GM20000 (cell line): ENCODE measurements at regions not wholly inside any gene's neighbourhood (a gene's known extent, or its start where the extent isn't known, plus 50 kb on each side); places are given as distances from the start of the nearest gene placed in this dataset.

Experiments
- DNase-seq: peaks from one replicate; pipeline ENCODE4 v3.0.0; 2012; ENCODE audit warnings: low spot score
- TF ChIP-seq, protein P1 (sequence below): IDR thresholded peaks from 2 replicates; pipeline ENCODE4 v1.5.1; 2012; ENCODE audit warnings: mild to moderate bottlenecking, control low read depth; ENCODE audit errors: extremely low read depth, missing control alignments

DNA sequence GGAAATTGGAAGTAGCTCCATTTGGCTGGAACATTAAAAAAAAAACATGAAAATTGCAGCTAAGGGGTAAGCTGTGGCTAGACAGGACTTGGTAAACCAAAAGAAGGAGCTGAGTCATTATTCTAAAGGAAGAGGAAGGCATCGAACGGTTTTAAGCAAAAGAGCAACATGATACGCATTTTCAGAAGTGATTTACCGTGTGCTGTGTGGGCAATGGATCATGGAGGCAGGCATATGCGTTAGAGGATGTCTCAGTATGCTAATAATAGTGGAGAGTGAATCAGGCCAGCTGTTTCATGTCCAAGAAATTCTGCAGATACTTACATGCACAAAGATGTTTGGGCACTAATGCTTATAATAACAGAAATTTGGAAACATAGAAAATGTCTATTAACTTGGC, 409.1 kb upstream of the ATP11B start:
- TF ChIP-seq, protein P1, sequence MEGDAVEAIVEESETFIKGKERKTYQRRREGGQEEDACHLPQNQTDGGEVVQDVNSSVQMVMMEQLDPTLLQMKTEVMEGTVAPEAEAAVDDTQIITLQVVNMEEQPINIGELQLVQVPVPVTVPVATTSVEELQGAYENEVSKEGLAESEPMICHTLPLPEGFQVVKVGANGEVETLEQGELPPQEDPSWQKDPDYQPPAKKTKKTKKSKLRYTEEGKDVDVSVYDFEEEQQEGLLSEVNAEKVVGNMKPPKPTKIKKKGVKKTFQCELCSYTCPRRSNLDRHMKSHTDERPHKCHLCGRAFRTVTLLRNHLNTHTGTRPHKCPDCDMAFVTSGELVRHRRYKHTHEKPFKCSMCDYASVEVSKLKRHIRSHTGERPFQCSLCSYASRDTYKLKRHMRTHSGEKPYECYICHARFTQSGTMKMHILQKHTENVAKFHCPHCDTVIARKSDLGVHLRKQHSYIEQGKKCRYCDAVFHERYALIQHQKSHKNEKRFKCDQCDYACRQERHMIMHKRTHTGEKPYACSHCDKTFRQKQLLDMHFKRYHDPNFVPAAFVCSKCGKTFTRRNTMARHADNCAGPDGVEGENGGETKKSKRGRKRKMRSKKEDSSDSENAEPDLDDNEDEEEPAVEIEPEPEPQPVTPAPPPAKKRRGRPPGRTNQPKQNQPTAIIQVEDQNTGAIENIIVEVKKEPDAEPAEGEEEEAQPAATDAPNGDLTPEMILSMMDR: no peak
- DNase-seq: no peak

DNA sequence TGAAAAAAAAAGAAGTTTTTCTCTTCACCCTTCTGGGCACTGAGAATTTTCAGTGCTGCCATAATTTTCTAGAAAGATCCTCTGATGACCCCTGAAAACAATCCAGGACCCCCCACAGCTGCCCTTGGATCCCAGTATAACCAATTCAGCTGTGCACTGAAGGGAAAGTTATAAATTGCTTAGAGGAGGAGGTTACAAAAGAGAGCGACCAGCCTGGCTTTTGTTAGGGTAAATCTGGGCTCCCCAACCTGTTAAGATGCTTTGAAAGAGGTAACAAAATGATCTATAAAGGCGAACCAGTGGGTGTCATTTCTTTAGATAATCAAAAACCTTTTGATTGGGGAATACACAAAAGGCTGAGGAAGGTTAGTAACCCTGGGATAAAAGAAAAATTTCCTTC, 407.9 kb upstream of the ATP11B start:
- TF ChIP-seq, protein P1: no peak
- DNase-seq: no peak

DNA sequence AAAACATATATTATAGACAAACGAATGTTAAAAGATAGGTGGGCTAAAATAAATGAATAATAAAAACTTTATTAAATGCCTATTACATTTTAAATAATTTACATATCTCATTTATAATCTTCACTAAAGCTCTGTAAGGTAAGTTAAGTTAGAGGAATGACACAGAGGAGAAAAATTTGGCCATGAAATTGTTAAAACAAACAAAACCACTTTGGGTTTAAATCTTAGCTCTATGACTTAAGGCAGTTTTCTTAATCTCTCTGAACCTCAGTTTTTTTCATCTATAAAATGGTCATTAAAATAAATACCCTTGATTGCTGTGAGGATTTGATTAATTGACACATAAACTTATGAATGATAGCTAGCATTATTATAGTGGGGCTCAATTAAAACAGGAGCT, 404.8 kb upstream of the ATP11B start:
- DNase-seq: no peak
- TF ChIP-seq, protein P1: no peak

DNA sequence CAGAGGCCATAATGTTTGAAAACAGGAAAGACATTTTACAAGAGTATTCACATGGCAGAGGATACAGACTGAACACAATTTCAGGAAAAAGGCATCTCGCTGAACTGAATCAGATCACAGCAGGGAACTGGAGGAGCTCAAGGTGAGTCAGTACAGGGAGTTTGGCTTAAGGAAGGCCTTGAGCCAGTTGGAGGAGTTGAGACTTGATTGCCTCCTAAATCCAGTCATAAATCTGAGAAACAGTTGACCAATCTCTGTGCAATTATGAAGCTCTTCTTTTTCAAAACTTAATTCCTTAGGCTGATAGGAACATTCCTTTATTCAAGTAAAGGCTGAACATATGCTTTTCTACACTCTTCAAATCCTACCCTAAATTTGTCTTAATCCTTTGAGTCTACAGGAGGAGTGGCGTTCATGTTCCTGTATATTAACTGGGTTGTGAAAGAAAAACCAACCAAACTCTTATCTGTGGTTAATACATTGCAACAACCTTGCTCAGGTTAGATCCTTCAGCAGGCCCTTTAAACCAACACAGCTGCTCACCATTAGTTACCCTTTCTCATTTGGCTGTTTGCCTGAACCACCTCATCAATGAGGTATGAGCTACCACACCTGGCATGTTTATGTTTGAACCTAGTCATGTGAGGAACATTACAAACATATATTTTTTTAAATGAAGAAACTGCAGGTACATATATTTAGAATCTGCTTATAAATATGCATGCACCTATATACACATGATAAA, 404.1 kb upstream of the ATP11B start:
- TF ChIP-seq, protein P1: no peak
- DNase-seq: no peak

DNA sequence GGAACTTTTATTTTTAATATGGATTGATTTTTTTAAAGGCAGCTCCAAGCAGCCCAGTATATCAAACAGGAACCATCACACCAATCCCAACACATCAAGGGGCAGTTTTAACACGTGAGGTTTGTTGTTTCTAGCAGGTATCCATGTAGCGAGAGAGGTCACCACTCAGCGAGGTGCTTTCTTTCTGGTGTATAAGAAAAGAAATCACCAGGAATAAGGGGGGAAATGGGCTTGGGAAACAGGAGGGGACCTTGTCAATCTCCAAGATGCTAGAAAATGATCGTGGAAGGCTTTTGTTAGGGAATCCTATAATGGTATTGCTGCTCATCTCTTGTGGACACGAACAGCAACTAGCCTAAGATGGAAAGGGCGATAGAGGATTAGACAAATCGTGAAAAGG, 402.9 kb upstream of the ATP11B start:
- no peak for DNase-seq
- TF ChIP-seq, protein P1: no peak

DNA sequence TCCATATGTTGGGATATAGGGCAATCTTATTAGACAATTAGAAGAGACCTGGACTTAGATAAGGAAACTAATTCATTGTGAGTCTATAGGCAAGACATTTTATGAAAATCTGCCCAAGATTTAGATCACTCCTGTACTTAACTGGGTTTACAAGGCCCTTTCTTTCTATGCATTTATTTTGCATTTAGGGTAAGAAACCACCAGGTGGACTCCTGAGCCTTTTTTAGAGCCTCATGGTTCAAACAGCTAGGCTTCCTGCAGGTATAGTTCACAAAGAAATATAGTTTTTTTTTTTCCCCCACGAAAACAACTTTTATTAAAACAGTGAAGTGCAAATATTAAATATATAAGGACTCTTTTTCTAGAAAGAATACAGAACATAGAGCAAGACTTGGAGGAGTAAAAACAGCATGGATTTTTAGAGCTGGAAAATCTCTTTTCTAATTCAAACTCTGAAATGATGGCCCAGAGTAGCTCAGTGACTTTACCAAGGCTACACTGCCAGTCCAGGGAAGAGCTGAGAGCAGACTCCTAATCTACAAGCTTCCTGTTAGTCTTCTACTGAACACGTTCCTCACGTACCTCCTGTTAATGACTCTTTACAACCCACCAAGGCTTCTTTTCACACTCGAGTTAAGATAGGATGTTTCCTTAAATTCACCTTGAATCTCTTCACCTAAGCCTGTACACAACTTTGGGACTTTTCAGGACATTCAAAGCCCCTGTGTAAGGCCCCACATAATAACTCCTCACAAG, 400.9 kb upstream of the ATP11B start:
- no peak for DNase-seq

DNA sequence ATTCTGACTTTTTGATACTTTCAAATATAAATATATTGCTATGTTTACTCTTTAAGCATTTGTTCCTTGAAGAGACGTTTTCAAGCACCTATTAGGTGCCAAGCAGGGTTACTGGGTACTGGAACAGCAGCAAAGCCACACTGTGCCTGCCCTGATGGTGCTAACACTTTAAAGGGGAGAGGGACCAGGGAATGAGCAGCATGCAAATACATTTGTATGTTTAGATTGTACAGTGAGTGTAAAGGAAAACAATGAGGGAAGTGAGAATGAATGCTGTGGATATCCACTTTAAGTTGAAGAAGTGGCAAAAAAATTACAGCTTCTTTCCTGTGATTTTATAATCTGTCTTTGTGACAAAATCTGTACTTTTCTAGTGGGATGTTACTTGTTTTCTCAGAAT, 400.2 kb upstream of the ATP11B start:
- no peak for DNase-seq
- TF ChIP-seq, protein P1: no peak

More for the DNA sequence above, 400.9 kb upstream of the ATP11B start:
- TF ChIP-seq, protein P1: no peak
